Liver (tissue), 8 donors: ENCODE measurements at regions not wholly inside any gene's neighbourhood (a gene's known extent, or its start where the extent isn't known, plus 50 kb on each side); places are given as distances from the start of the nearest gene placed in this dataset.

ENCODE experiments used
- DNase-seq: peaks from one replicate; pipeline ENCODE4 v3.0.0-alpha.2; 2017; ENCODE audit warnings: low spot score
- H3K27ac ChIP-seq, 2 donors: one replicate each; pipeline ENCODE4 v1.7.0; 2013; ENCODE audit warnings: inconsistent platforms in 2 of 2, low read length in 2 of 2, control low read depth in 1 of 2, low read depth in 1 of 2, mild to moderate bottlenecking in 1 of 2
- H3K27me3 ChIP-seq, 4 donors: one replicate each; pipeline versions ENCODE4 v1.6.1 to v1.7.0; 2013; ENCODE audit warnings: low read length in 3 of 4, inconsistent platforms in 1 of 4, mild to moderate bottlenecking in 1 of 4, moderate library complexity in 1 of 4; ENCODE audit not compliant: control insufficient read depth in 4 of 4, insufficient read depth in 4 of 4
- H3K36me3 ChIP-seq, 4 donors: one replicate each; pipeline versions ENCODE4 v1.6.1 to v1.7.0; 2013; ENCODE audit warnings: low read length in 3 of 4, mild to moderate bottlenecking in 3 of 4, low read depth in 1 of 4, moderate library complexity in 1 of 4; ENCODE audit not compliant: control insufficient read depth in 4 of 4, insufficient read depth in 3 of 4
- H3K4me1 ChIP-seq, 4 donors: one replicate each; pipeline versions ENCODE4 v1.6.1 to v1.7.0; 2013; ENCODE audit warnings: low read length in 3 of 4, mild to moderate bottlenecking in 3 of 4, moderate library complexity in 1 of 4; ENCODE audit not compliant: control insufficient read depth in 4 of 4, insufficient read depth in 4 of 4
- H3K4me3 ChIP-seq, 3 donors: one replicate each; pipeline versions ENCODE4 v1.6.1 to v1.7.0; 2013; ENCODE audit warnings: low read length in 3 of 3, control low read depth in 1 of 3, low read depth in 1 of 3, mild to moderate bottlenecking in 1 of 3
- H3K9ac ChIP-seq, 2 donors: one replicate each; pipeline ENCODE4 v1.7.0; 2013; ENCODE audit warnings: low read length in 2 of 2, mild to moderate bottlenecking in 2 of 2, moderate library complexity in 2 of 2, control low read depth in 1 of 2, low read depth in 1 of 2
- H3K9me3 ChIP-seq, 4 donors: one replicate each; pipeline versions ENCODE4 v1.6.1 to v1.7.0; 2013; ENCODE audit warnings: low read length in 3 of 4; ENCODE audit not compliant: control insufficient read depth in 4 of 4
- EGR1 ChIP-seq, 2 donors: IDR thresholded peaks; 2 replicates each; pipeline ENCODE4 v1.6.1; 2016 to 2018; ENCODE audit warnings: antibody characterized with exemption in 2 of 2, low read depth in 2 of 2
- FOXA1 ChIP-seq: IDR thresholded peaks from 2 replicates; pipeline ENCODE4 v1.6.1; 2016; ENCODE audit warnings: antibody characterized with exemption
- GABPA ChIP-seq, 2 donors: IDR thresholded peaks in 1 of 2; conservative IDR thresholded peaks in 1 of 2; 2 replicates each; pipeline ENCODE4 v1.6.1; 2016; ENCODE audit warnings: antibody characterized with exemption in 2 of 2, mild to moderate bottlenecking in 1 of 2, moderate library complexity in 1 of 2
- HNF4A ChIP-seq, 2 donors: conservative IDR thresholded peaks; 2 replicates each; pipeline ENCODE4 v1.6.1; 2016; ENCODE audit warnings: antibody characterized with exemption in 2 of 2, mild to moderate bottlenecking in 2 of 2
- HNF4G ChIP-seq: IDR thresholded peaks from 2 replicates; pipeline ENCODE4 v1.6.1; 2016; ENCODE audit warnings: antibody characterized with exemption
- JUND ChIP-seq, 2 donors: IDR thresholded peaks; 2 replicates each; pipeline ENCODE4 v1.6.1; 2016; ENCODE audit warnings: antibody characterized with exemption in 2 of 2
- NR2F2 ChIP-seq: IDR thresholded peaks from 2 replicates; pipeline ENCODE4 v1.6.1; 2016; ENCODE audit warnings: antibody characterized with exemption
- RAD21 ChIP-seq, 2 donors: IDR thresholded peaks; 2 replicates each; pipeline ENCODE4 v1.6.1; 2016; ENCODE audit warnings: antibody characterized with exemption in 2 of 2, mild to moderate bottlenecking in 2 of 2
- RXRA ChIP-seq, 2 donors: IDR thresholded peaks; 2 replicates each; pipeline ENCODE4 v1.6.1; 2017 to 2018; ENCODE audit warnings: antibody characterized with exemption in 2 of 2, mild to moderate bottlenecking in 1 of 2
- SP1 ChIP-seq: IDR thresholded peaks from 2 replicates; pipeline ENCODE4 v1.6.1; 2018; ENCODE audit warnings: antibody characterized with exemption, mild to moderate bottlenecking
- TAF1 ChIP-seq: conservative IDR thresholded peaks from 2 replicates; pipeline ENCODE4 v1.6.1; 2016; ENCODE audit warnings: antibody characterized with exemption, mild to moderate bottlenecking
- WGBS: extraction: QIAGEN DNeasy Blood & Tissue Kit; methylation state at CpG from one replicate; pipeline ENCODE4 v1.1.7; 2013; 5-methylcytosine and 5-hydroxymethylcytosine counted together
- TF ChIP-seq, protein P1 (sequence below): IDR thresholded peaks from 2 replicates; pipeline ENCODE4 v1.6.1; 2016; ENCODE audit warnings: antibody characterized with exemption
- TF ChIP-seq, protein P2 (sequence below): IDR thresholded peaks from 2 replicates; pipeline ENCODE4 v1.6.1; 2016; ENCODE audit warnings: antibody characterized with exemption
- TF ChIP-seq, protein P3 (sequence below): fragments of 150-350 bp; IDR thresholded peaks from 2 replicates; pipeline ENCODE4 v1.5.1; 2017; ENCODE audit warnings: improper control_type of control experiment, low read depth, low read length; ENCODE audit not compliant: missing input control
- TF ChIP-seq, protein P4 (sequence below): IDR thresholded peaks from 2 replicates; pipeline ENCODE4 v1.6.1; 2016; ENCODE audit warnings: antibody characterized with exemption
- TF ChIP-seq, protein P5 (sequence below): IDR thresholded peaks from 2 replicates; pipeline ENCODE4 v1.6.1; 2016; ENCODE audit warnings: antibody characterized with exemption, mild to moderate bottlenecking
- donor health status: healthy.
- donor health status: healthy.
- donor health status: healthy.
- donor health status: healthy.
- donor health status: healthy.

DNA sequence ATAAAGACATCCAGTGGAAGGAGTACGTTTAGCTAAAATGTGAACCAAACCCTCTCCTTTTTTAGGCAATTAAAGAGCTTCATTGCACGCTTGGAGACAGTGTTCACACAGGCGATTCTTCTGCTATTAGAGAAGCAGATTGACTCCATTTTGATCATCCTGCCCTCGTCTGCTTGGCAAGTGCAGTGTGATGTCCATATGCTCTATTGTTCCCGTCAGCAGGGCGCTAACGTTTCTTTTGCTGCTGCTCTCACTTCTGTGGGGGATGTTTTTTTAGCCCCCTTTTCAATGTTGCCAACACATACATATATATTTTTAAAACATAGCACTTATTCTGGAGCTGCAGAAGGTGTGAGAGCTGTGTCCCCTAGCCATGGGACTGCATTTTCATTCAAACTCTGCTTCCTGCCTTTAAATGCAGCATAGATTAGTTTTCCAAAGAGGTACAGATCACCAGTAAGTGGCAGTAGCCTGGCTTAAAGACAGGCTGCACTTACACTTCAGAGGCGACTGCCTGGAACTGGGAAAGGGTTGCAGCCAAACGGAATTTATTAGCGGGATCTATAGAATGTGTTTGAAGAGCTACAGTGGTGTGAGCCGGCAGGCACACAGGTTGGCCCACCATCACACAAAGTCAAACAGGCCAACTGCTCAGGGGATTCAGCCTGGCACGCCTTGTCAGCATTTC, 292.6 kb upstream of the DPH6 start:
- TF ChIP-seq EGR1 (IDR thresholded peaks at IDR 0.05; ENCODE audit: low read depth in 2 of 2), result no peak
- TF ChIP-seq, protein P1, sequence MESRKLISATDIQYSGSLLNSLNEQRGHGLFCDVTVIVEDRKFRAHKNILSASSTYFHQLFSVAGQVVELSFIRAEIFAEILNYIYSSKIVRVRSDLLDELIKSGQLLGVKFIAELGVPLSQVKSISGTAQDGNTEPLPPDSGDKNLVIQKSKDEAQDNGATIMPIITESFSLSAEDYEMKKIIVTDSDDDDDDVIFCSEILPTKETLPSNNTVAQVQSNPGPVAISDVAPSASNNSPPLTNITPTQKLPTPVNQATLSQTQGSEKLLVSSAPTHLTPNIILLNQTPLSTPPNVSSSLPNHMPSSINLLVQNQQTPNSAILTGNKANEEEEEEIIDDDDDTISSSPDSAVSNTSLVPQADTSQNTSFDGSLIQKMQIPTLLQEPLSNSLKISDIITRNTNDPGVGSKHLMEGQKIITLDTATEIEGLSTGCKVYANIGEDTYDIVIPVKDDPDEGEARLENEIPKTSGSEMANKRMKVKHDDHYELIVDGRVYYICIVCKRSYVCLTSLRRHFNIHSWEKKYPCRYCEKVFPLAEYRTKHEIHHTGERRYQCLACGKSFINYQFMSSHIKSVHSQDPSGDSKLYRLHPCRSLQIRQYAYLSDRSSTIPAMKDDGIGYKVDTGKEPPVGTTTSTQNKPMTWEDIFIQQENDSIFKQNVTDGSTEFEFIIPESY, result no peak
- TF ChIP-seq NR2F2, result no peak
- no peak for TF ChIP-seq FOXA1
- TF ChIP-seq HNF4G, result no peak
- TF ChIP-seq GABPA (IDR thresholded peaks at IDR 0.05 in 1 of 2, conservative IDR thresholded peaks at IDR 0.05 in 1 of 2), result no peak
- TF ChIP-seq JUND (IDR thresholded peaks at IDR 0.05), result no peak
- TF ChIP-seq HNF4A (conservative IDR thresholded peaks at IDR 0.05), result no peak
- TF ChIP-seq, protein P2, sequence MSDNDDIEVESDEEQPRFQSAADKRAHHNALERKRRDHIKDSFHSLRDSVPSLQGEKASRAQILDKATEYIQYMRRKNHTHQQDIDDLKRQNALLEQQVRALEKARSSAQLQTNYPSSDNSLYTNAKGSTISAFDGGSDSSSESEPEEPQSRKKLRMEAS, result no peak
- TF ChIP-seq, protein P3, sequence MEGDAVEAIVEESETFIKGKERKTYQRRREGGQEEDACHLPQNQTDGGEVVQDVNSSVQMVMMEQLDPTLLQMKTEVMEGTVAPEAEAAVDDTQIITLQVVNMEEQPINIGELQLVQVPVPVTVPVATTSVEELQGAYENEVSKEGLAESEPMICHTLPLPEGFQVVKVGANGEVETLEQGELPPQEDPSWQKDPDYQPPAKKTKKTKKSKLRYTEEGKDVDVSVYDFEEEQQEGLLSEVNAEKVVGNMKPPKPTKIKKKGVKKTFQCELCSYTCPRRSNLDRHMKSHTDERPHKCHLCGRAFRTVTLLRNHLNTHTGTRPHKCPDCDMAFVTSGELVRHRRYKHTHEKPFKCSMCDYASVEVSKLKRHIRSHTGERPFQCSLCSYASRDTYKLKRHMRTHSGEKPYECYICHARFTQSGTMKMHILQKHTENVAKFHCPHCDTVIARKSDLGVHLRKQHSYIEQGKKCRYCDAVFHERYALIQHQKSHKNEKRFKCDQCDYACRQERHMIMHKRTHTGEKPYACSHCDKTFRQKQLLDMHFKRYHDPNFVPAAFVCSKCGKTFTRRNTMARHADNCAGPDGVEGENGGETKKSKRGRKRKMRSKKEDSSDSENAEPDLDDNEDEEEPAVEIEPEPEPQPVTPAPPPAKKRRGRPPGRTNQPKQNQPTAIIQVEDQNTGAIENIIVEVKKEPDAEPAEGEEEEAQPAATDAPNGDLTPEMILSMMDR, result no peak
- no peak for TF ChIP-seq TAF1
- TF ChIP-seq, protein P4, sequence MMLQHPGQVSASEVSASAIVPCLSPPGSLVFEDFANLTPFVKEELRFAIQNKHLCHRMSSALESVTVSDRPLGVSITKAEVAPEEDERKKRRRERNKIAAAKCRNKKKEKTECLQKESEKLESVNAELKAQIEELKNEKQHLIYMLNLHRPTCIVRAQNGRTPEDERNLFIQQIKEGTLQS, result no peak
- TF ChIP-seq SP1, result no peak
- TF ChIP-seq, protein P5, sequence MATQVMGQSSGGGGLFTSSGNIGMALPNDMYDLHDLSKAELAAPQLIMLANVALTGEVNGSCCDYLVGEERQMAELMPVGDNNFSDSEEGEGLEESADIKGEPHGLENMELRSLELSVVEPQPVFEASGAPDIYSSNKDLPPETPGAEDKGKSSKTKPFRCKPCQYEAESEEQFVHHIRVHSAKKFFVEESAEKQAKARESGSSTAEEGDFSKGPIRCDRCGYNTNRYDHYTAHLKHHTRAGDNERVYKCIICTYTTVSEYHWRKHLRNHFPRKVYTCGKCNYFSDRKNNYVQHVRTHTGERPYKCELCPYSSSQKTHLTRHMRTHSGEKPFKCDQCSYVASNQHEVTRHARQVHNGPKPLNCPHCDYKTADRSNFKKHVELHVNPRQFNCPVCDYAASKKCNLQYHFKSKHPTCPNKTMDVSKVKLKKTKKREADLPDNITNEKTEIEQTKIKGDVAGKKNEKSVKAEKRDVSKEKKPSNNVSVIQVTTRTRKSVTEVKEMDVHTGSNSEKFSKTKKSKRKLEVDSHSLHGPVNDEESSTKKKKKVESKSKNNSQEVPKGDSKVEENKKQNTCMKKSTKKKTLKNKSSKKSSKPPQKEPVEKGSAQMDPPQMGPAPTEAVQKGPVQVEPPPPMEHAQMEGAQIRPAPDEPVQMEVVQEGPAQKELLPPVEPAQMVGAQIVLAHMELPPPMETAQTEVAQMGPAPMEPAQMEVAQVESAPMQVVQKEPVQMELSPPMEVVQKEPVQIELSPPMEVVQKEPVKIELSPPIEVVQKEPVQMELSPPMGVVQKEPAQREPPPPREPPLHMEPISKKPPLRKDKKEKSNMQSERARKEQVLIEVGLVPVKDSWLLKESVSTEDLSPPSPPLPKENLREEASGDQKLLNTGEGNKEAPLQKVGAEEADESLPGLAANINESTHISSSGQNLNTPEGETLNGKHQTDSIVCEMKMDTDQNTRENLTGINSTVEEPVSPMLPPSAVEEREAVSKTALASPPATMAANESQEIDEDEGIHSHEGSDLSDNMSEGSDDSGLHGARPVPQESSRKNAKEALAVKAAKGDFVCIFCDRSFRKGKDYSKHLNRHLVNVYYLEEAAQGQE, result no peak
- TF ChIP-seq RXRA (IDR thresholded peaks at IDR 0.05), result no peak
- Histone ChIP-seq H3K36me3 (no peaks in the 10 kb centered on the region), H3K4me3 (no peak overlapping the region), H3K9ac (no peak overlapping the region), H3K27ac (no peak overlapping the region), H3K9me3 (no peaks in the 10 kb centered on the region), H3K4me1 (no peaks in the 10 kb centered on the region), H3K27me3 (no peaks in the 10 kb centered on the region)
- WGBS, result 96% methylated on average over 12 of the region's 12 CpGs
- DNase-seq, result no peak

DNA sequence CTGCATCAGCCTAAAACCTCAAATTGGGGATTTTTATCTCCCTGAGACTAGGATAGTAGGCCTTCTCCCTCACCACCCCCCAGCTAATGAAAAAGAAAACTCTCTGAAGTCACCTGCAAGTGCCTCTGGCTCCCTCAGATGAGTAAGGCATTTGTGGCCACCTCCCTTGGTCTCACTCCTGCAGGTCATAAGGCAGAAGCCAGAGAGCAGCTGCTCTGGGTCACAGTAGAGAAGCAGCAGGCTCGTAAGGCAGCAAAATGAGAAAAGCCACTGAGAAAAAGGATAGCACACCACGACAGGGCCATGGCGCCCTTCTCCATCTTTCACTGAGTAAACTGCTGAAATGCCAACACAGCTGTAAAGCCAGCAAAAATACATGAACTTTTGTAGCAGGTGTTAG, 296.7 kb upstream of the DPH6 start:
- H3K4me1 ChIP-seq, result no peaks in the 10 kb centered on the region
- H3K27ac ChIP-seq, result no peak overlapping the region
- WGBS, result 93% methylated on average over 3 of the region's 3 CpGs
- H3K36me3 ChIP-seq, result no peaks in the 10 kb centered on the region
- H3K4me3 ChIP-seq, result no peak overlapping the region
- H3K9ac ChIP-seq, result no peak overlapping the region
- H3K27me3 ChIP-seq, result no peaks in the 10 kb centered on the region
- H3K9me3 ChIP-seq, result no peaks in the 10 kb centered on the region
- TF ChIP-seq RAD21 (IDR thresholded peaks at IDR 0.05), result no peak
- TF ChIP-seq NR2F2, result no peak
- DNase-seq, result no peak
